ENCODE measurements at regions not wholly inside any gene's neighbourhood (a gene's known extent, or its start where the extent isn't known, plus 50 kb on each side); places are given as distances from the start of the nearest gene placed in this dataset.
A peak's percentile ranks its signal among the peaks of the same experiment; 100 is the strongest.

DNA sequence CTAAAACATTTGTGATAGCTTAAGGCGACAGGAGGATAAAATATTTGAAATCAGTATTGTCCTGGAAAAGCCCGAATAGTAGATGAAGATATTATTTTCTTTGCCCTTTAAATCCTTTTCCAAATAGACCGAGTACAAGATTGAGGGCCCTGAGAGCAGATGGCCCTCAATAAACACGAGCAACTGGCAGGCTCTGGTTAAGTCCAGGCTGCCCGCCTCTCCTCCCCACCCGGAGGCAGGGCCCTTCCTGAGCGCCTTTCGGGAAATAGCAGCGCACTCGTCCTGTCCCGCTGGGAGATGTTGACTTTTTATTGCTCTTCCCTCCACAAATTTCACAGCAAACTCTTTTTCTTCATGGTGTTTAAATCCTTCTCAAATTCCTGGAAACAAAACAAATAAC lies 50.8 kb upstream of the MAX start:
- intact Hi-C loops (cut with DNase I; ENCODE audit: low total_unique reads), result no loop called here
- peaks cover 10% of the 10 kb centered on the region for H3K4me1 ChIP-seq
- no peaks in the 10 kb centered on the region for H3K9me3 ChIP-seq
- DNase-seq, result peak; percentile 27
- H3K27me3 ChIP-seq, result no peaks in the 10 kb centered on the region
- no peak overlapping the region for H3K4me3 ChIP-seq
- WGBS, 2 donors, result 33 to 56% methylated on average over 11 of the region's 11 CpGs
- TF ChIP-seq, protein P1, sequence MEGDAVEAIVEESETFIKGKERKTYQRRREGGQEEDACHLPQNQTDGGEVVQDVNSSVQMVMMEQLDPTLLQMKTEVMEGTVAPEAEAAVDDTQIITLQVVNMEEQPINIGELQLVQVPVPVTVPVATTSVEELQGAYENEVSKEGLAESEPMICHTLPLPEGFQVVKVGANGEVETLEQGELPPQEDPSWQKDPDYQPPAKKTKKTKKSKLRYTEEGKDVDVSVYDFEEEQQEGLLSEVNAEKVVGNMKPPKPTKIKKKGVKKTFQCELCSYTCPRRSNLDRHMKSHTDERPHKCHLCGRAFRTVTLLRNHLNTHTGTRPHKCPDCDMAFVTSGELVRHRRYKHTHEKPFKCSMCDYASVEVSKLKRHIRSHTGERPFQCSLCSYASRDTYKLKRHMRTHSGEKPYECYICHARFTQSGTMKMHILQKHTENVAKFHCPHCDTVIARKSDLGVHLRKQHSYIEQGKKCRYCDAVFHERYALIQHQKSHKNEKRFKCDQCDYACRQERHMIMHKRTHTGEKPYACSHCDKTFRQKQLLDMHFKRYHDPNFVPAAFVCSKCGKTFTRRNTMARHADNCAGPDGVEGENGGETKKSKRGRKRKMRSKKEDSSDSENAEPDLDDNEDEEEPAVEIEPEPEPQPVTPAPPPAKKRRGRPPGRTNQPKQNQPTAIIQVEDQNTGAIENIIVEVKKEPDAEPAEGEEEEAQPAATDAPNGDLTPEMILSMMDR (IDR thresholded peaks at IDR 0.05), result no peak
- no peak for TF ChIP-seq POLR2A (IDR thresholded peaks at IDR 0.05)
- no peaks in the 10 kb centered on the region for H3K36me3 ChIP-seq (ENCODE audit: low read depth, missing control alignments)
- H3K27ac ChIP-seq, result no peak overlapping the region

GRCh38 chr14:65156568-65157366 lies 54.5 kb upstream of the MAX start:
- peak; percentile 26 for DNase-seq
- no peak for TF ChIP-seq POLR2A (IDR thresholded peaks at IDR 0.05)
- TF ChIP-seq, protein P1 (IDR thresholded peaks at IDR 0.05), result no peak
- no peak overlapping the region for H3K4me3 ChIP-seq

GRCh38 chr14:65159281-65160062 lies 57.2 kb upstream of the MAX start:
- DNase-seq, result no peak
- intact Hi-C loops (cut with DNase I; ENCODE audit: low total_unique reads), result loop anchor here (10.0 kb wide), 1 partner anchor 665 kb away; no protein-coding TSS in a partner anchor

More at GRCh38 chr14:65156568-65157366, 54.5 kb upstream of the MAX start:
- H3K4me1 ChIP-seq, result peaks cover 10% of the 10 kb centered on the region
- intact Hi-C loops (cut with DNase I; ENCODE audit: low total_unique reads), result no loop called here
- H3K27me3 ChIP-seq, result no peaks in the 10 kb centered on the region
- H3K27ac ChIP-seq, result peak overlapping the region; percentile 24 to 44
- WGBS, 2 donors, result 49 to 64% methylated on average over 11 to 15 of the region's 15 CpGs
- H3K9me3 ChIP-seq, result no peaks in the 10 kb centered on the region
- no peaks in the 10 kb centered on the region for H3K36me3 ChIP-seq (ENCODE audit: low read depth, missing control alignments)

DNA sequence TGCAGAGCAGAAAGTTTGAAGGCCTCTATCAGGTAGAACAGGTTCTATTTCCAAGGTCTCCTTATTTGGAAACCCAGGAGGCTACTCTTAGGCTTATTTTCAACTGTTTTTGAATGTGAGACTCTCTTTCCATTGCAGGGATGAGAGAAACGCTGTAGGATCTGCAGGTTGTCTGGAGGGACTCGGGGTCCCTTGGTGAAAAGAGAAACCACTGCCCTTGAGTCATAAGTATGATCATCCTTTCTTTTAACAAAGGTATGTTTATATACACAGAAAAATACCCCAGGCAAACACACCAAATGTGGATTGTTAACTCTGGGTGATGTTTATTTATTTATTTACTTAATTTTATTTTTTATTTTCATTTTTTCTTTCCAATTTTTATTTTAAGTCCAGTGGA lies 57.8 kb upstream of the MAX start:
- no peak overlapping the region for H3K27ac ChIP-seq
- no peak for DNase-seq
- intact Hi-C loops (cut with DNase I; ENCODE audit: low total_unique reads), result loop anchor here (10.0 kb wide), 1 partner anchor 665 kb away; no protein-coding TSS in a partner anchor
- no peaks in the 10 kb centered on the region for H3K36me3 ChIP-seq (ENCODE audit: low read depth, missing control alignments)
- peaks cover 10% of the 10 kb centered on the region for H3K4me1 ChIP-seq
- 83 to 88% methylated on average over 2 of the region's 2 CpGs for WGBS, 2 donors
- no peaks in the 10 kb centered on the region for H3K27me3 ChIP-seq
- H3K4me3 ChIP-seq, result no peak overlapping the region
- no peaks in the 10 kb centered on the region for H3K9me3 ChIP-seq
- no peak for TF ChIP-seq POLR2A (IDR thresholded peaks at IDR 0.05)
- TF ChIP-seq, protein P1 (IDR thresholded peaks at IDR 0.05), result no peak

More at GRCh38 chr14:65159281-65160062, 57.2 kb upstream of the MAX start:
- Histone ChIP-seq H3K9me3 (no peaks in the 10 kb centered on the region), H3K27me3 (no peaks in the 10 kb centered on the region), H3K36me3 (ENCODE audit: low read depth, missing control alignments) (no peaks in the 10 kb centered on the region), H3K4me1 (peaks cover 10% of the 10 kb centered on the region), H3K4me3 (no peak overlapping the region), H3K27ac (no peak overlapping the region)
- no peak for TF ChIP-seq POLR2A (IDR thresholded peaks at IDR 0.05)
- TF ChIP-seq, protein P1 (IDR thresholded peaks at IDR 0.05), result no peak
- 84 to 91% methylated on average over 3 to 4 of the region's 4 CpGs for WGBS, 2 donors
